ENCODE measurements at regions not wholly inside any gene's neighbourhood (a gene's known extent, or its start where the extent isn't known, plus 50 kb on each side); places are given as distances from the start of the nearest gene placed in this dataset.
"Not testable (repeated sequence)": the region's sequence is repeated elsewhere in the genome, so short reads cannot be mapped to it uniquely, and the experiment has no call there.

DNA sequence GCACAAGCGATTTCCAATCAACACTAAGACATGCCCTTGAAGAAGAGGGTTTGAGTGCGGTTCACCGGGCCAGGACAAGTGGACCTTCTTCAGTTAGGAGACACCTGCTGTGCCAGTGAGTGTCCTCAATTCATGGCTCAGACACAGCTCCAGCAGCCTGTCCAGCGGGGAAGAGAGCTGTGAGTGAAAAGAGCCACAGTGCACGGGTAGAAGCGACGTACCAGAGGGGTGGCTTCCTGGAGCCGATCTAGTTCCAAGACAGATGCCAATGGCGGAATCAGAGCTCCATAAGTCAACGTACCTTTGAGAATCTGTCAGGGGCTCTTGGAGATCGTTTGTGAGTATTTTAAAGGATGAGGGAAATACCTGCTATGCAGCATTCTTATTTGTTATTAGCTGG, 119.9 kb upstream of the SALL3 start:
- no peak for DNase-seq

DNA sequence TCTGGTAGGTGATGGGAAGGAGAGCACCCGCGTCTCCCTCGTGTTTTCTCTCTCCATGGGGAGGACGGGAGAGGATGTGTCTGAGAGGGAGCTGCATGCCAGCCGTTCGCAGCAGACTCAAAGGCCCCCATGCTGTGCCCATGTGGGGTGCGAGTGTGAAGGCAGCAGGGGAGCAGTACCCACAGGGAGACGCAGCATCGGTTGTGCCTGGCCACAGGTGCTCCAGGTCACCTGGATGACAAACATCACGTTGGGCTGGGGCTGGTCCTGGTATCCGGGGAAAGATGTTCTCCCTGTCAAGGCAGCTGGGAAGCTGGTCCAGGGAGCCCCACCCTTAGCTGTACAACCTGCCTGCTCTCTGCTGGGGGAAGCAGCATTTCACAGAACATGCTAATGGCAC, 119.5 kb upstream of the SALL3 start:
- DNase-seq, result no peak

GRCh38 chr18:78861116-78861515, 118.5 kb upstream of the SALL3 start:
- DNase-seq, result no peak

DNA sequence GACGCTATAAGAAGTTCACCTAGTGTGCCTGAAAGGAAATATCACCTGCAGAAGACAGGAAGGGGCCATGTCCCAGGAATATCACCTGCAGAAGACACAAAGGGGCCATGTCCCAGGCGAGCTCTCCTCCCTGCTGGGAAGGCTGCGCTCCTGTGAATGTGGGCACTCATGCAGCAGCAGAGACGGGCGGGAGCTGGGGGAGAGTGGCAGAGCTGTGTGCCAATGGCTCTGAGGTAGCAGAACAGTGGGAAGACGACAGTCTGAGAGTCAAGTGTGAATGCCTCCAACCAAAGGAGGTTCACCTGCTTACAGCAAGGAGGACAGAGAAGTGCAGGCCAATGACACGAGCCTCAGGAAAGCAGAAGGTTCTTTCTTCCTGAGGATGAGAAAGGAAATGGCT, 117.9 kb upstream of the SALL3 start:
- no peak for DNase-seq

DNA sequence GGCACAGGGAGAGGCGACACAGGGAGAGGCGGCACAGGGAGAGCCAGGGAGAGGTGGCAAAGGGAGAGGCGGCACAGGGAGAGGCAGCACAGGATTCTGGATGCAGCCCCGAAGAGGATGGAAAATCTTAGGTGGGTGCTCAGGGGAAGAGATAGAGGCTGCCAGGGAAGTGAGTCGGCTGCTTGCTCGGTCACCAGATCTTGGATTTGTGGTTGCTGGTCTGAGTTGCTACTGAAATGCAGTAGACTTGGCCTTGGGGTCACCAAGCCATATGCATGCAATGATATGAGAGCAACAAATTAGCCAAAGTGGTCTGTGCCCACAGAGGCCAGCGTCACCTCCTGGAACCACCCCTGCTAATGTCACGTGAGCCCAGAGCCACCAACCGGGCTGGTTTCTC, 117.2 kb upstream of the SALL3 start:
- DNase-seq, result no peak

DNA sequence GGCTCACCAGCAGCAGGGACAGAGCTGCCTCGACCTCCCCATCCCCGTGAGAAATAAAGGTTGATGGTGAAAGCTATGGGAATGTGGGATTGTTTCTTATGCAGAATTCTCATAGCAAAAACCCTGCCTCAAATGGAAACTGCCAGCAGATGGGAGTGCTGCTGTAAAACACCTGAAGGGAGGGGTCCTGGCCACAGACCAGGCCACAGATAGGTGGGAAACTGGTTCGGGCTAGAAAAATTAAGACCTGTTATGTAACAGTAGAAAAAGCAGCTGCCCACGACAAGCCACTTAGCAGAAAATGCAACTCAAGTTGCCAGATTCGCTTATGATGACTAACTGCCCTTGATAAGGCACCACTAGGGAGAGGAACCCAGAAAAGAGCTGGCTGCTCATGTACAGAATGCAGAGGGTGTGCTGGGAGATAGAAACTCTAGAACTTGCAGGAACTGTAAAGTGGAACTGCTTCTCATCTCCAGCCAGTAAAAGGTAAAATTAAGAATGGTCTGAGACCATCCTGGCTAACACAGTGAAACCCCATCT, 114.5 kb upstream of the SALL3 start:
- DNase-seq, result no peak

- no peak for DNase-seq
These were observed 113.8 kb upstream of the SALL3 start for GRCh38 chr18:78865771-78866310.

DNA sequence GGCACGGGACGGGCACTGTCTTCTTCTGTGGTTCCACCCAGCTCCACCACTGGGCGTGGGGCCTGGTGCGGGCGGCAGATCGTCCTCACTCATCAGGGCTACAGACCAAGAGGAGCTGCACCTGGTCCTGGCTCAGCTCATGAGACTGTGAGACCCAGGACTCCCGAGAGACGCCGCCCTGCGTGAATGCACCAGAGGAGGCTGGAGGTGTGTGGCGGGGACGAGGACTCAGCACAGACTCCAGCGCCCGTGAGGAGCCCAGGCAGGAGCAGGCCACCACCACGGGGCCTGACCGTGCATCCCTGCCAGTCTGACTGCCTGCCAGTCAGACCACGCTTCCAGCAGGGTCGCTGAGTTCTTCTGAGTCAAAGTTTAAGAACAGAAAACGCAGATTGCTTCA, 112.5 kb upstream of the SALL3 start:
- DNase-seq, result no peak

GRCh38 chr18:78868330-78869316, 111.0 kb upstream of the SALL3 start:
- DNase-seq, result no peak

GRCh38 chr18:78871618-78872017, 108.0 kb upstream of the SALL3 start:
- DNase-seq, result no peak

GRCh38 chr18:78873926-78874500, 105.6 kb upstream of the SALL3 start:
- DNase-seq, result no peak

- no peak for DNase-seq
These were observed 104.4 kb upstream of the SALL3 start for GRCh38 chr18:78875016-78875777.

GRCh38 chr18:78875778-78876650, 103.6 kb upstream of the SALL3 start:
- DNase-seq, result no peak

DNA sequence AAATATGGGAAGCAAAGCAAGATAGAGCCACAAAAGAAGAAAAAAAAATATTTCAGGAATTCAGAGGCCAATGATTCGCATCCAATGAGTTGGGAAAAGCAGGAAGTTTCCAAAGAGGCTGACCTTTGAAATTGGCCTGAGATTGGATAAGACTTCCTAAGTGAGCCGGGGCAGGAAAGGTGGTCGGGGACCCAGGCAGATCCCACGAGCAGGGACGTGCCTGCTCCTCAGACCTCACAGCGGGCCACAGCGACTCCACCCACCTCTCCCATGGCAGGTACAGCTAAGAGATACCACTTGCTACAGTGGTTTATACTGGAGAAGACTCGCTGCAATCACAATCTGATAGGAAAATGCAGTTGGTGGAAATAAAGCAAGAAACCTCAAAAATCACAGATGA, 102.8 kb upstream of the SALL3 start:
- no peak for DNase-seq

GRCh38 chr18:78878335-78878734, 101.3 kb upstream of the SALL3 start:
- no peak for DNase-seq

- DNase-seq, result not testable (repeated sequence)
These were observed 100.3 kb upstream of the SALL3 start for GRCh38 chr18:78879072-78879883.

- DNase-seq, result no peak
These were observed 97.0 kb upstream of the SALL3 start for GRCh38 chr18:78882585-78882984.

DNA sequence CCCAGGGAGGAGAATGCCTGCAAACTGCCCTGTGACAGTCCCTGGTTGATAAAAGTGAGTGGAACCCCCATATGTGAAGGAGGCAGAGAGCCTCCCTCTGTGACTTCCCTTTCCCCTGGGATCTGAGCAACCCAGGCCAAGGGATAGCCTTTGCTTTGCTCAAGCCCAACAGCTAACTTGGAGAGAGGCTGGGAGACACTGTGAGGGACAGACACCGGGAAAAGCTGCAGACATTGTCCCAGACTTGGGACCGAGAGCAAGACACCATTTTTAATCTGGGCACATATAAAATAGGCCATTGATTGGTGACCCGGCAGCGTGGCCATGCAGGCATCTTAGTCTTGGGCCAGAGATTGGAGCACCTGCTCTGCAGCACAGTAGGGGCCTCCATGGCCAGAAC, 96.1 kb upstream of the SALL3 start:
- DNase-seq, result no peak

GRCh38 chr18:78884502-78884901, 95.1 kb upstream of the SALL3 start:
- no peak for DNase-seq

GRCh38 chr18:78889250-78889649, 90.4 kb upstream of the SALL3 start:
- no peak for DNase-seq

DNA sequence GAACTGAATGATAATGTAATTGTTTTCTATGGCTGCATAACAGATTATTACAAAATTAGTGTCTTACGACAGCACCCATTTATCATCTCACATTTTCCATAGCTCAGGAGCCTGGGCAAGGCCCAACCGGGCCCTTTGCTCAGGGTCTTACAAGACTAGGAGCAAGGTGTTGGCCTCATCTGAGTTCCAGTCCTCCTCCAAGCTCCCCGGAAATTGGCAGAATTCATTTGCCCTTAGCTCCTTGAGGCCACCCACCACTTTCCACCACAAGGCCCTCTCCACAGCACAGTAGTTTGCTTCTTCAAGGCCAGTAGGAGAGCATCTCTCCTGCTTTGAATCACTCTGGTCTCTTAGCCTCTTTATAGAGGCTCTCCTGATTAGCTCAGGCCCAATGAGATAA, 89.2 kb upstream of the SALL3 start:
- no peak for DNase-seq

All from T1000 (cell line).